Heart right ventricle (tissue), 16 donors: ENCODE measurements at regions not wholly inside any gene's neighbourhood (a gene's known extent, or its start where the extent isn't known, plus 50 kb on each side); places are given as distances from the start of the nearest gene placed in this dataset.

ENCODE experiments used
- ATAC-seq, 8 donors: fragments of 200-7000 bp; cut with Tn5 transposase; one replicate each; pipeline ENCODE4 v1.9.1; 2020; ENCODE audit warnings: mild to moderate bottlenecking in 8 of 8, moderate library complexity in 8 of 8, moderate number of reproducible peaks in 1 of 8
- DNase-seq, 2 donors: peaks; one replicate each; pipeline ENCODE4 v3.0.0-alpha.2; 2020
- H3K27ac ChIP-seq, 10 donors: fragments of 200-600 bp; sonication (generic) in 2 of 10; one replicate each; pipeline versions ENCODE4 v1.5.0 to v1.8.0; 2020 to 2022; ENCODE audit warnings: mild to moderate bottlenecking in 3 of 10
- H3K27me3 ChIP-seq, 7 donors: fragments of 200-600 bp; one replicate each; pipeline ENCODE4 v1.8.0; 2021 to 2022; ENCODE audit warnings: mild to moderate bottlenecking in 2 of 7
- H3K36me3 ChIP-seq, 9 donors: fragments of 200-600 bp; sonication (generic) in 1 of 9; one replicate each; pipeline versions ENCODE4 v1.5.0 to v1.8.0; 2020 to 2022; ENCODE audit warnings: mild to moderate bottlenecking in 2 of 9
- H3K4me1 ChIP-seq, 9 donors: fragments of 200-600 bp; sonication (generic) in 1 of 9; one replicate each; pipeline versions ENCODE4 v1.5.0 to v1.8.0; 2020 to 2022; ENCODE audit warnings: mild to moderate bottlenecking in 4 of 9
- H3K4me3 ChIP-seq, 10 donors: fragments of 200-600 bp; sonication (generic) in 2 of 10; one replicate each; pipeline versions ENCODE4 v1.5.0 to v1.8.0; 2020 to 2022; ENCODE audit warnings: mild to moderate bottlenecking in 7 of 10, moderate library complexity in 2 of 10
- H3K9me3 ChIP-seq, 11 donors: fragments of 200-600 bp in 10 of 11; sonication (generic) in 2 of 11; one replicate each; pipeline versions ENCODE4 v1.5.0 to v1.8.0; 2013 to 2022; ENCODE audit warnings: mild to moderate bottlenecking in 2 of 11, control low read depth in 1 of 11, moderate library complexity in 1 of 11
- WGBS, 2 donors: extraction: QIAGEN DNeasy Blood & Tissue Kit; methylation state at CpG; one replicate each; pipeline ENCODE4 v1.1.7; 2013; ENCODE audit warnings: inconsistent platforms in 1 of 2; 5-methylcytosine and 5-hydroxymethylcytosine counted together
- intact Hi-C, 10 donors: fragments of 100-400 bp; cut with DNase I; formaldehyde crosslinking; loops; one replicate each; pipeline versions ENCODE4 v1.11.1 to v1.14.2; 2022
- TF ChIP-seq, protein P1 (sequence below), 9 donors: fragments of 200-600 bp; sonication (generic) in 2 of 9; IDR thresholded peaks; one replicate each; pipeline versions ENCODE4 v1.5.0 to v1.8.0; 2021 to 2022; ENCODE audit warnings: antibody characterized with exemption in 9 of 9, mild to moderate bottlenecking in 5 of 9, moderate library complexity in 1 of 9
- donor health status: Arrhythmogenic right ventricular cardiomyopathy.
- donor health status: ischemic (EF 13 %, LVEDD 7.1; RV severe dilation, severe dysfunction).
- donor health status: healthy with polysubstance abuse.
- donor health status: DM: no; HTN: yes; CAD: no.
- donor health status: DM: no; HTN: no; CAD: no.
- donor health status: ischemic (EF 25% LVEDD 6.9; RV normal size, moderate dysfunction).
- donor health status: ischemic (EF 25% LVEDD 5.7; RV mildly dilated, moderate dysfunction).
- donor health status: healthy.
- donor health status: DM: yes; HTN: yes; CAD: no.
- donor health status: Ischemic cardiomyopathy.
- donor health status: ischemic (EF 35%, LVEDD 5.7; RV mildly dilated, moderate dysfunction).
- donor health status: nonischemic (EF 11% LVEDD 7.7; RV severe dilation, severe dysfunction).
- donor health status: DM: yes; HTN: yes; CAD: no.
- donor health status: PGD.
- donor health status: ischemic (EF 29% LVEDD 5.4; RV normal size, mild dysfunction).
- donor health status: nonischemic (EF 23%, LVEDD 6.1; RV moderate dilation, normal function).

DNA sequence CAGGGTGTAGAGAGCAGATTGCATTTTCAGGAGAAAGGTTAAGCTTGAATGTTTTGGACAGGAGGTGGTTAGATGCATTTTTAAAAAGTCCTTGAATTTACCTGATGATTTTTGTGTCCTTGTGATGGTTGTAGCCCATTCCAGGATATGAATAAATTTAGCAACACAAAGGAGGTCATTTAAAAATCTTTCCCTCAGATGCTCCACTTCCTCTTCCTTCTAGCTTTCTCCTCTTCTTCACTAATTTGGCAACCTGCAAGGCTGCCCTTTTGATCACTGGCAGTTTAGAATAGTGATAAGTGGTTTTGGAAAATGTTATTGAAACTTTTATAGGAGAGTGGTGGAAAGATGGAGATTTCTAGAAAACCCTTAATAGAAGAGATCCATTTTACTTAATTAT is 124.0 kb downstream of the LMO4 start:
- ATAC-seq, result no peak
- intact Hi-C loops, result no loop called here
- no peak overlapping the region for H3K4me3 ChIP-seq
- TF ChIP-seq, protein P1, sequence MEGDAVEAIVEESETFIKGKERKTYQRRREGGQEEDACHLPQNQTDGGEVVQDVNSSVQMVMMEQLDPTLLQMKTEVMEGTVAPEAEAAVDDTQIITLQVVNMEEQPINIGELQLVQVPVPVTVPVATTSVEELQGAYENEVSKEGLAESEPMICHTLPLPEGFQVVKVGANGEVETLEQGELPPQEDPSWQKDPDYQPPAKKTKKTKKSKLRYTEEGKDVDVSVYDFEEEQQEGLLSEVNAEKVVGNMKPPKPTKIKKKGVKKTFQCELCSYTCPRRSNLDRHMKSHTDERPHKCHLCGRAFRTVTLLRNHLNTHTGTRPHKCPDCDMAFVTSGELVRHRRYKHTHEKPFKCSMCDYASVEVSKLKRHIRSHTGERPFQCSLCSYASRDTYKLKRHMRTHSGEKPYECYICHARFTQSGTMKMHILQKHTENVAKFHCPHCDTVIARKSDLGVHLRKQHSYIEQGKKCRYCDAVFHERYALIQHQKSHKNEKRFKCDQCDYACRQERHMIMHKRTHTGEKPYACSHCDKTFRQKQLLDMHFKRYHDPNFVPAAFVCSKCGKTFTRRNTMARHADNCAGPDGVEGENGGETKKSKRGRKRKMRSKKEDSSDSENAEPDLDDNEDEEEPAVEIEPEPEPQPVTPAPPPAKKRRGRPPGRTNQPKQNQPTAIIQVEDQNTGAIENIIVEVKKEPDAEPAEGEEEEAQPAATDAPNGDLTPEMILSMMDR (IDR thresholded peaks at IDR 0.05), result no peak
- no peaks in the 10 kb centered on the region for H3K27me3 ChIP-seq
- H3K4me1 ChIP-seq, result peaks cover 0 to 21% (median 4%) of the 10 kb centered on the region in 9 donors
- no peak for DNase-seq
- no peak overlapping the region for H3K27ac ChIP-seq
- peaks cover 0 to 6% (median 0%) of the 10 kb centered on the region in 11 donors for H3K9me3 ChIP-seq
- no peaks in the 10 kb centered on the region for H3K36me3 ChIP-seq

DNA sequence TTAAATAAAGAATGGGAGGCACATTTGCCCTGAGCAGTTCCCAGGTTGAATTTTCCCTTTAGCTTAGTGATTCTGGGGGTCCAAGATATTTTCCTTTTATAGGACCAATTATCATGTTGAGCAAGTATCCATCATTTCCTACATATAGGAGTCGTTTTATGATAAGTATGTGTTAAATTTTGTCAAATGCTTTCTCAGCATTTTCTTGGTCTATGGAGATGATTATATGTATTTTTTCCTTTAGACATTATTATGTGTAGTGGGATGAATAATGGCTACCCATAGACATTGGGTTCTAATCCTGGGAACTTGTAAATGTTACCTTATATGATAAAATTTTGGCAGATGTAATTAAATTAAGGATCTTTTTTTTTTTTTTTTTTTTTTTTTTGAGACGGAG is 128.7 kb downstream of the LMO4 start:
- WGBS, 2 donors, result 36 to 44% methylated on average over 1 of the region's 2 CpGs
- H3K4me1 ChIP-seq, result no peaks in the 10 kb centered on the region
- H3K27me3 ChIP-seq, result no peaks in the 10 kb centered on the region
- no peaks in the 10 kb centered on the region for H3K36me3 ChIP-seq
- ATAC-seq (no peak), DNase-seq (no peak)
- TF ChIP-seq, protein P1 (IDR thresholded peaks at IDR 0.05), result no peak
- no peak overlapping the region for H3K27ac ChIP-seq
- no peak overlapping the region for H3K4me3 ChIP-seq
- H3K9me3 ChIP-seq, result peaks cover 0 to 9% (median 0%) of the 10 kb centered on the region in 11 donors
- intact Hi-C loops, result no loop called here

DNA sequence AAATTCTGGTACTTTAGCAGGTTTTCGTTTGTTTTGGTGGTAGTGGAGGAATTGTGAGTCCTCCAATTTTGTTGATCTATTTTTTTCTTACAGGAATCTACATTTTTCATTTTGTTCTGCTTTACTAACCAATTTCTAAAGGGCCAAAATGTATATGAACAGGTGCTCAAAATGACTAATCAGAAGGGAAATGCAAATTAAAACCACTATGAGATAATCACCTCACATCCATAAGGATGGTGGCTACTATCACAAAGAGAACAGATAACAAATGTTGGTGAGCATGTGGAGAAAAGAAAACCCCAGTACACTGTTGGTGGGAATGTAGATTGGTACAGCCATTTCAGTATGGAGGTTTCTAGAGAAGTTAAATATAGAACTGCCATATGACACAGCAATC is 134.2 kb downstream of the LMO4 start:
- ATAC-seq, result no peak
- TF ChIP-seq, protein P1 (IDR thresholded peaks at IDR 0.05), result no peak
- H3K27me3 ChIP-seq, result no peaks in the 10 kb centered on the region
- H3K36me3 ChIP-seq, result no peaks in the 10 kb centered on the region
- no peak overlapping the region for H3K27ac ChIP-seq
- no peak overlapping the region for H3K4me3 ChIP-seq
- 85 to 89% methylated on average over 1 of the region's 1 CpG for WGBS, 2 donors
- no peak for DNase-seq
- intact Hi-C loops, result no loop called here
- H3K9me3 ChIP-seq, result peaks cover 0 to 6% (median 0%) of the 10 kb centered on the region in 11 donors
- peaks cover 0 to 3% (median 0%) of the 10 kb centered on the region in 9 donors for H3K4me1 ChIP-seq

DNA sequence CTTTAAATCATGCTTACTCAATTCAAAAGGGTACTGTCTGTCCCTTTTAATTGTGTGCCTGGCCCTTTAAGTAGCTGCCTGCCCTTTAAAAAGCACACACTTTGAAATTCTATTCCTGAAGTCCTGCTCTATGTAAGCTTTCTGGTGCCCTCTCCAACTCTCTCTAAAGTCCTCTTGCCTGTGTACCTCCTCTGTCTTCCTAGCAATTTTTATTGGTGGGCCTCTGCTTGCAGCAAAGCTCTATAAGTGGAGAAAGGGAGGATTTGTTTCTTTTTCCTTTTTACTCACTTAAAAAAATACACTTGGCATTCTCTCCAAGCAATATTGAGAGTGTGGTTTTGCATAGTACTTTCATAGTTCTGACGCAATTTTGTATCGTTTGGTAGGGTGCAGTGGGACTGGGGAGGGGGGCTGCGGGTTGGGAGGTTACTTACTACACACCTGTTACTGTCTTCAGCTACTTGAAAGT is 135.4 kb downstream of the LMO4 start:
- ATAC-seq (peak in 5 of 8 donors; percentile 16 to 87 (median 82)), DNase-seq (no peak)
- Histone ChIP-seq H3K27me3 (no peaks in the 10 kb centered on the region), H3K4me3 (no peak overlapping the region), H3K9me3 (peaks cover 0 to 6% (median 0%) of the 10 kb centered on the region in 11 donors), H3K27ac (no peak overlapping the region), H3K4me1 (peaks cover 0 to 3% (median 0%) of the 10 kb centered on the region in 9 donors), H3K36me3 (no peaks in the 10 kb centered on the region)
- WGBS, 2 donors, result 38 to 50% methylated on average over 3 of the region's 3 CpGs
- intact Hi-C loops, result no loop called here
- TF ChIP-seq, protein P1 (IDR thresholded peaks at IDR 0.05), result no peak
